Activated CD8-positive, alpha-beta memory T cell treated with anti-CD3 and anti-CD28 coated beads, Interleukin-2, amount 10 ng/mL, durations not matched to agents 7 days and 5 days (primary cell): ENCODE measurements at regions not wholly inside any gene's neighbourhood (a gene's known extent, or its start where the extent isn't known, plus 50 kb on each side); places are given as distances from the start of the nearest gene placed in this dataset.
"Not testable (repeated sequence)": the region's sequence is repeated elsewhere in the genome, so short reads cannot be mapped to it uniquely, and the experiment has no call there.

Experiments used
- ATAC-seq: fragments of 150-1000 bp; cut with Tn5 transposase; one replicate; pipeline ENCODE4 v1.10.0; 2021; ENCODE audit warnings: moderate library complexity
- CTCF ChIA-PET: fragments of 350-600 bp; sonication (Branson Sonifier 250); formaldehyde crosslinking; loops from one replicate; lab custom pipeline; 2021; ENCODE audit warnings: antibody characterized with exemption; lab: Charles Lee
- DNase-seq: peaks from one replicate; pipeline ENCODE4 v3.0.0-alpha.2; 2020
- H3K27ac Mint-ChIP-seq: one replicate; pipeline ENCODE4 v1.8.0; 2021; ENCODE audit warnings: mild to moderate bottlenecking, mixed read lengths
- H3K27me3 Mint-ChIP-seq: one replicate; pipeline ENCODE4 v1.8.0; 2021; ENCODE audit warnings: mixed read lengths
- H3K36me3 Mint-ChIP-seq: one replicate; pipeline ENCODE4 v1.8.0; 2021; ENCODE audit warnings: mild to moderate bottlenecking, mixed read lengths
- H3K4me1 Mint-ChIP-seq: one replicate; pipeline ENCODE4 v1.8.0; 2021; ENCODE audit warnings: mixed read lengths
- H3K4me3 Mint-ChIP-seq: one replicate; pipeline ENCODE4 v1.8.0; 2021; ENCODE audit warnings: mild to moderate bottlenecking, moderate library complexity, mixed read lengths
- H3K9me3 Mint-ChIP-seq: one replicate; pipeline ENCODE4 v1.8.0; 2022; ENCODE audit warnings: low read depth, mixed read lengths

GRCh38 chr13:66207610-66208009 is 1022.5 kb downstream of the PCDH9 start:
- DNase-seq (no peak), ATAC-seq (no peak)
- Mint-ChIP-seq H3K27ac (no peak overlapping the region), H3K27me3 (no peaks in the 10 kb centered on the region), H3K36me3 (no peaks in the 10 kb centered on the region), H3K4me1 (no peaks in the 10 kb centered on the region), H3K4me3 (no peak overlapping the region), H3K9me3 (peaks cover 3% of the 10 kb centered on the region)
- CTCF ChIA-PET, result no interaction called here

GRCh38 chr13:66205807-66206206 is 1024.3 kb downstream of the PCDH9 start:
- H3K27me3 Mint-ChIP-seq, result no peaks in the 10 kb centered on the region
- no peaks in the 10 kb centered on the region for H3K4me1 Mint-ChIP-seq
- no peak overlapping the region for H3K27ac Mint-ChIP-seq
- no peak for ATAC-seq
- CTCF ChIA-PET, result no interaction called here
- no peaks in the 10 kb centered on the region for H3K36me3 Mint-ChIP-seq
- H3K4me3 Mint-ChIP-seq, result no peak overlapping the region
- H3K9me3 Mint-ChIP-seq, result peaks cover 1% of the 10 kb centered on the region
- no peak for DNase-seq

- no peak overlapping the region for H3K27ac Mint-ChIP-seq
- H3K4me1 Mint-ChIP-seq, result no peaks in the 10 kb centered on the region
- ATAC-seq (no peak), DNase-seq (no peak)
- no peaks in the 10 kb centered on the region for H3K27me3 Mint-ChIP-seq
- no peaks in the 10 kb centered on the region for H3K36me3 Mint-ChIP-seq
- no peak overlapping the region for H3K4me3 Mint-ChIP-seq
- no peaks in the 10 kb centered on the region for H3K9me3 Mint-ChIP-seq
- CTCF ChIA-PET, result no interaction called here
Measured at GRCh38 chr13:66200555-66200954, 1029.6 kb downstream of the PCDH9 start.

GRCh38 chr13:66195238-66195637 is 1034.9 kb downstream of the PCDH9 start:
- Mint-ChIP-seq H3K27ac (no peak overlapping the region), H3K4me1 (no peaks in the 10 kb centered on the region)
- CTCF ChIA-PET, result no interaction called here

GRCh38 chr13:66189986-66190385 is 1040.2 kb downstream of the PCDH9 start:
- no peak overlapping the region for H3K4me3 Mint-ChIP-seq
- H3K27me3 Mint-ChIP-seq, result no peaks in the 10 kb centered on the region
- peaks cover 3% of the 10 kb centered on the region for H3K9me3 Mint-ChIP-seq
- CTCF ChIA-PET, result no interaction called here
- no peak overlapping the region for H3K27ac Mint-ChIP-seq
- H3K4me1 Mint-ChIP-seq, result no peaks in the 10 kb centered on the region
- DNase-seq (no peak), ATAC-seq (no peak)
- H3K36me3 Mint-ChIP-seq, result no peaks in the 10 kb centered on the region

More at GRCh38 chr13:66195238-66195637, 1034.9 kb downstream of the PCDH9 start:
- Mint-ChIP-seq H3K4me3 (no peak overlapping the region), H3K27me3 (no peaks in the 10 kb centered on the region), H3K36me3 (no peaks in the 10 kb centered on the region), H3K9me3 (peaks cover 2% of the 10 kb centered on the region)
- no peak for ATAC-seq
- no peak for DNase-seq

- no peaks in the 10 kb centered on the region for H3K27me3 Mint-ChIP-seq
- no peak for DNase-seq
Measured at GRCh38 chr13:66180836-66181235, 1049.3 kb downstream of the PCDH9 start.

GRCh38 chr13:66171920-66172319 is 1058.2 kb downstream of the PCDH9 start:
- ATAC-seq, result no peak
- Mint-ChIP-seq H3K27me3 (no peaks in the 10 kb centered on the region), H3K27ac (no peak overlapping the region), H3K36me3 (no peaks in the 10 kb centered on the region), H3K9me3 (no peaks in the 10 kb centered on the region), H3K4me3 (no peak overlapping the region), H3K4me1 (no peaks in the 10 kb centered on the region)
- CTCF ChIA-PET, result no interaction called here
- no peak for DNase-seq

More at GRCh38 chr13:66180836-66181235, 1049.3 kb downstream of the PCDH9 start:
- CTCF ChIA-PET, result no interaction called here
- Mint-ChIP-seq H3K4me3 (no peak overlapping the region), H3K9me3 (peaks cover 3% of the 10 kb centered on the region), H3K27ac (no peak overlapping the region), H3K4me1 (no peaks in the 10 kb centered on the region), H3K36me3 (no peaks in the 10 kb centered on the region)
- ATAC-seq, result no peak

- CTCF ChIA-PET, result no interaction called here
- no peak for ATAC-seq
- no peak overlapping the region for H3K27ac Mint-ChIP-seq
Measured at GRCh38 chr13:66162470-66162869, 1067.7 kb downstream of the PCDH9 start.

GRCh38 chr13:66159511-66159910 is 1070.6 kb downstream of the PCDH9 start:
- CTCF ChIA-PET, result no interaction called here
- no peak for ATAC-seq
- no peaks in the 10 kb centered on the region for H3K9me3 Mint-ChIP-seq

More at GRCh38 chr13:66162470-66162869, 1067.7 kb downstream of the PCDH9 start:
- H3K4me1 Mint-ChIP-seq, result no peaks in the 10 kb centered on the region
- H3K4me3 Mint-ChIP-seq, result no peak overlapping the region
- H3K27me3 Mint-ChIP-seq, result no peaks in the 10 kb centered on the region
- DNase-seq, result no peak
- H3K36me3 Mint-ChIP-seq, result no peaks in the 10 kb centered on the region
- H3K9me3 Mint-ChIP-seq, result no peaks in the 10 kb centered on the region

GRCh38 chr13:66154976-66155375 is 1075.2 kb downstream of the PCDH9 start:
- no peaks in the 10 kb centered on the region for H3K27me3 Mint-ChIP-seq
- H3K36me3 Mint-ChIP-seq, result no peaks in the 10 kb centered on the region
- H3K4me1 Mint-ChIP-seq, result no peaks in the 10 kb centered on the region
- CTCF ChIA-PET, result no interaction called here
- ATAC-seq, result no peak
- no peak overlapping the region for H3K27ac Mint-ChIP-seq
- no peak for DNase-seq
- H3K4me3 Mint-ChIP-seq, result no peak overlapping the region
- H3K9me3 Mint-ChIP-seq, result peaks cover 4% of the 10 kb centered on the region

More at GRCh38 chr13:66159511-66159910, 1070.6 kb downstream of the PCDH9 start:
- Mint-ChIP-seq H3K36me3 (no peaks in the 10 kb centered on the region), H3K27me3 (no peaks in the 10 kb centered on the region), H3K4me1 (no peaks in the 10 kb centered on the region), H3K27ac (no peak overlapping the region), H3K4me3 (no peak overlapping the region)
- no peak for DNase-seq

- H3K4me1 Mint-ChIP-seq, result no peaks in the 10 kb centered on the region
- H3K36me3 Mint-ChIP-seq, result no peaks in the 10 kb centered on the region
- peaks cover 4% of the 10 kb centered on the region for H3K9me3 Mint-ChIP-seq
- H3K27ac Mint-ChIP-seq, result no peak overlapping the region
- ATAC-seq (no peak), DNase-seq (no peak)
- H3K27me3 Mint-ChIP-seq, result no peaks in the 10 kb centered on the region
- CTCF ChIA-PET, result no interaction called here
- no peak overlapping the region for H3K4me3 Mint-ChIP-seq
Measured at GRCh38 chr13:66154354-66154753, 1075.8 kb downstream of the PCDH9 start.

GRCh38 chr13:66152596-66152995 is 1077.5 kb downstream of the PCDH9 start:
- Mint-ChIP-seq H3K4me3 (no peak overlapping the region), H3K4me1 (no peaks in the 10 kb centered on the region), H3K9me3 (peaks cover 4% of the 10 kb centered on the region), H3K27ac (no peak overlapping the region), H3K27me3 (no peaks in the 10 kb centered on the region), H3K36me3 (no peaks in the 10 kb centered on the region)
- DNase-seq (no peak), ATAC-seq (no peak)
- CTCF ChIA-PET, result no interaction called here

- H3K9me3 Mint-ChIP-seq, H3K4me3 Mint-ChIP-seq, H3K36me3 Mint-ChIP-seq, H3K4me1 Mint-ChIP-seq, DNase-seq, ATAC-seq, H3K27ac Mint-ChIP-seq, CTCF ChIA-PET, H3K27me3 Mint-ChIP-seq: not testable (repeated sequence)
Measured at GRCh38 chr13:66144357-66144756, 1085.8 kb downstream of the PCDH9 start.

- Mint-ChIP-seq H3K9me3 (peaks cover 4% of the 10 kb centered on the region), H3K4me3 (no peak overlapping the region), H3K27ac (no peak overlapping the region), H3K4me1 (no peaks in the 10 kb centered on the region), H3K36me3 (no peaks in the 10 kb centered on the region), H3K27me3 (no peaks in the 10 kb centered on the region)
- ATAC-seq (no peak), DNase-seq (no peak)
- CTCF ChIA-PET, result no interaction called here
Measured at GRCh38 chr13:66139701-66140100, 1090.4 kb downstream of the PCDH9 start.

GRCh38 chr13:66139250-66139649 is 1090.9 kb downstream of the PCDH9 start:
- Mint-ChIP-seq H3K9me3 (peaks cover 4% of the 10 kb centered on the region), H3K36me3 (no peaks in the 10 kb centered on the region), H3K4me3 (no peak overlapping the region), H3K27me3 (no peaks in the 10 kb centered on the region), H3K4me1 (no peaks in the 10 kb centered on the region), H3K27ac (no peak overlapping the region)
- no peak for ATAC-seq
- no peak for DNase-seq
- CTCF ChIA-PET, result no interaction called here
